Lung (tissue), 11 donors: ENCODE measurements at regions not wholly inside any gene's neighbourhood (a gene's known extent, or its start where the extent isn't known, plus 50 kb on each side); places are given as distances from the start of the nearest gene placed in this dataset.

Experiments
- ATAC-seq: fragments of 200-7000 bp; cut with Tn5 transposase; one replicate; pipeline ENCODE4 v1.9.1; 2020; ENCODE audit warnings: moderate number of reproducible peaks; ENCODE audit not compliant: insufficient read depth, low FRiP score
- DNase-seq, 3 donors: peaks; one replicate each; pipeline ENCODE4 v3.0.0-alpha.2; 2013 to 2017
- H3K27ac ChIP-seq, 2 donors: one replicate each; pipeline ENCODE4 v1.5.1; 2013; ENCODE audit warnings: mild to moderate bottlenecking in 2 of 2, moderate library complexity in 2 of 2, control low read depth in 1 of 2, inconsistent platforms in 1 of 2, low read depth in 1 of 2, low read length in 1 of 2
- H3K27me3 ChIP-seq, 3 donors: one replicate each; pipeline ENCODE4 v1.5.1; 2013; ENCODE audit warnings: low read length in 2 of 3; ENCODE audit not compliant: control insufficient read depth in 3 of 3, insufficient read depth in 3 of 3
- H3K36me3 ChIP-seq, 4 donors: one replicate each; pipeline ENCODE4 v1.5.1; 2013; ENCODE audit warnings: low read length in 4 of 4, mild to moderate bottlenecking in 1 of 4, moderate library complexity in 1 of 4; ENCODE audit not compliant: control insufficient read depth in 4 of 4, insufficient read depth in 4 of 4
- H3K4me1 ChIP-seq, 5 donors: one replicate each; pipeline ENCODE4 v1.5.1; 2013; ENCODE audit warnings: low read length in 5 of 5, mild to moderate bottlenecking in 2 of 5, moderate library complexity in 1 of 5; ENCODE audit not compliant: control insufficient read depth in 5 of 5, insufficient read depth in 5 of 5
- H3K4me3 ChIP-seq: one replicate; pipeline ENCODE4 v1.5.1; 2013; ENCODE audit warnings: mild to moderate bottlenecking, control low read depth, moderate library complexity
- H3K9ac ChIP-seq, 2 donors: one replicate each; pipeline ENCODE4 v1.5.1; 2013; ENCODE audit warnings: low read length in 2 of 2, control low read depth in 1 of 2; ENCODE audit not compliant: insufficient read depth in 1 of 2
- H3K9me3 ChIP-seq, 4 donors: one replicate each; pipeline ENCODE4 v1.5.1; 2013; ENCODE audit warnings: low read length in 3 of 4, mild to moderate bottlenecking in 1 of 4, moderate library complexity in 1 of 4; ENCODE audit not compliant: control insufficient read depth in 4 of 4, insufficient read depth in 3 of 4
- WGBS, 2 donors: extraction: QIAGEN DNeasy Blood & Tissue Kit; methylation state at CpG; one replicate each; pipeline ENCODE4 v1.1.7; 2013; 5-methylcytosine and 5-hydroxymethylcytosine counted together
- TF ChIP-seq, protein P1 (sequence below): IDR thresholded peaks from 2 replicates; pipeline ENCODE4 v1.5.1; 2012; ENCODE audit warnings: mild to moderate bottlenecking; ENCODE audit errors: control extremely low read depth, extremely low read depth
- donor health status: control.
- donor health status: control.
- donor health status: Bipolar disorder and iron deficiency.
- donor health status: healthy.
- donor health status: DM: yes; HTN: yes; CAD: no.

GRCh38 chr10:9097206-9097990 is 1042.9 kb downstream of the GATA3 start:
- no peak for ATAC-seq
- Histone ChIP-seq H3K9me3 (peaks cover 0 to 2% (median 0%) of the 10 kb centered on the region in 4 donors), H3K9ac (no peak overlapping the region), H3K27ac (no peak overlapping the region), H3K4me1 (no peaks in the 10 kb centered on the region), H3K36me3 (no peaks in the 10 kb centered on the region), H3K4me3 (no peak overlapping the region), H3K27me3 (no peaks in the 10 kb centered on the region)
- TF ChIP-seq, protein P1, sequence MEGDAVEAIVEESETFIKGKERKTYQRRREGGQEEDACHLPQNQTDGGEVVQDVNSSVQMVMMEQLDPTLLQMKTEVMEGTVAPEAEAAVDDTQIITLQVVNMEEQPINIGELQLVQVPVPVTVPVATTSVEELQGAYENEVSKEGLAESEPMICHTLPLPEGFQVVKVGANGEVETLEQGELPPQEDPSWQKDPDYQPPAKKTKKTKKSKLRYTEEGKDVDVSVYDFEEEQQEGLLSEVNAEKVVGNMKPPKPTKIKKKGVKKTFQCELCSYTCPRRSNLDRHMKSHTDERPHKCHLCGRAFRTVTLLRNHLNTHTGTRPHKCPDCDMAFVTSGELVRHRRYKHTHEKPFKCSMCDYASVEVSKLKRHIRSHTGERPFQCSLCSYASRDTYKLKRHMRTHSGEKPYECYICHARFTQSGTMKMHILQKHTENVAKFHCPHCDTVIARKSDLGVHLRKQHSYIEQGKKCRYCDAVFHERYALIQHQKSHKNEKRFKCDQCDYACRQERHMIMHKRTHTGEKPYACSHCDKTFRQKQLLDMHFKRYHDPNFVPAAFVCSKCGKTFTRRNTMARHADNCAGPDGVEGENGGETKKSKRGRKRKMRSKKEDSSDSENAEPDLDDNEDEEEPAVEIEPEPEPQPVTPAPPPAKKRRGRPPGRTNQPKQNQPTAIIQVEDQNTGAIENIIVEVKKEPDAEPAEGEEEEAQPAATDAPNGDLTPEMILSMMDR = no peak
- WGBS, 2 donors = 45 to 52% methylated on average over 2 of the region's 2 CpGs
- no peak for DNase-seq

- Histone ChIP-seq H3K4me3 (no peak overlapping the region), H3K4me1 (no peaks in the 10 kb centered on the region), H3K27me3 (no peaks in the 10 kb centered on the region), H3K27ac (no peak overlapping the region), H3K9ac (no peak overlapping the region), H3K9me3 (peaks cover 0 to 2% (median 0%) of the 10 kb centered on the region in 4 donors), H3K36me3 (no peaks in the 10 kb centered on the region)
- DNase-seq = no peak
- 59 to 67% methylated on average over 4 of the region's 4 CpGs for WGBS, 2 donors
- ATAC-seq = no peak
- TF ChIP-seq, protein P1 = no peak
These were observed 1043.5 kb downstream of the GATA3 start for GRCh38 chr10:9097991-9098306.

DNA sequence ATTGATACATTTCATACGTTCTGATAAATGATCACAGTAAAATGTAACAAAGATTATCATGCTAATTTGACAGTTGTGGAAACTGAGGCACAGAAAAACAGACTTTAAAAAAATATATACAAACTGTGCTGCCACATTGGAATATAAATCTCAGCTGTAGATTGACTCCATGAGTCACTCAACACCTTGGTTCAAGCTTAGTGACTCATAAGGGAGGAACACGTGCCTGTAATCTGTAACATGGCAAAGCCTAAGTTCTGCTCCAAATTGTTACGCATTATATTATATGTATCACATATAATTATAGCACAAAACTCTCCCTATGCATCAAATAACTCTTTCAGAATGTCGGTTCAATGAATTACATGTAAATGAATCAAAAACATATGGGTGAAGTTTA is 1047.5 kb downstream of the GATA3 start:
- Histone ChIP-seq H3K9ac (no peak overlapping the region), H3K4me1 (no peaks in the 10 kb centered on the region), H3K4me3 (no peak overlapping the region), H3K36me3 (no peaks in the 10 kb centered on the region), H3K27me3 (no peaks in the 10 kb centered on the region), H3K27ac (no peak overlapping the region), H3K9me3 (no peaks in the 10 kb centered on the region)
- ATAC-seq (no peak), DNase-seq (no peak)
- WGBS, 2 donors = 74 to 87% methylated on average over 4 of the region's 4 CpGs
- TF ChIP-seq, protein P1 = no peak

DNA sequence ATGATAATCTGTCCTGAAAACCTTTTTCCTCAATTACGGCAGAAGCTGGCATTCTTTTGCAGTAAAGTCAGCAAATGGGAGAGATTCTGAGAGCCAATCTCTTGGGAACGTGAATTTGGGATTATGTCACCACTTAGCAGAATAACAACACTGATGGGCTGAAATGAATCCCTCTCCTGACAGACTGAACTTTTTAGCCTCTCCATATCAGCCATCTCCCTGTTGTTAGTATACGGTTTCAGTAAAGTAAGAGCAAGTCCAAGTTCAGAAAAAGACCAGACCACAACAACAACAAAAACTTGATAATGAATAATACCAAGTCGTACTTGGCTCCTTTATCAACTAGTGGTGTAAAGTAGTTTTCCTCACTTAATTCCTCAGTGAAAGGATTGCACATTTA is 1048.8 kb downstream of the GATA3 start:
- no peaks in the 10 kb centered on the region for H3K9me3 ChIP-seq
- H3K36me3 ChIP-seq = no peaks in the 10 kb centered on the region
- 57 to 74% methylated on average over 4 of the region's 4 CpGs for WGBS, 2 donors
- H3K27me3 ChIP-seq = no peaks in the 10 kb centered on the region
- ATAC-seq = no peak
- H3K4me1 ChIP-seq = no peaks in the 10 kb centered on the region
- no peak overlapping the region for H3K9ac ChIP-seq
- H3K4me3 ChIP-seq = no peak overlapping the region
- peak in 1 of 3 donors; percentile 2 for DNase-seq
- TF ChIP-seq, protein P1 = no peak
- H3K27ac ChIP-seq = no peak overlapping the region
